ENCODE measurements at regions not wholly inside any gene's neighbourhood (a gene's known extent, or its start where the extent isn't known, plus 50 kb on each side); places are given as distances from the start of the nearest gene placed in this dataset.

GRCh38 chr13:111490611-111491010 is 170.2 kb downstream of the TEX29 start:
- TF ChIP-seq CTCF (IDR thresholded peaks at IDR 0.05) (no peak), ZFX (IDR thresholded peaks at IDR 0.05; ENCODE audit: borderline replicate concordance) (no peak)
